ENCODE measurements at regions not wholly inside any gene's neighbourhood (a gene's known extent, or its start where the extent isn't known, plus 50 kb on each side); places are given as distances from the start of the nearest gene placed in this dataset.

GRCh38 chr9:85890962-85891361 is 50.0 kb upstream of the NAA35 start:
- Histone ChIP-seq H3K9me3 (peaks cover 0 to 18% (median 0%) of the 10 kb centered on the region in 8 donors), H3K27me3 (replicated peaks in 1 of 7) (no peaks in the 10 kb centered on the region), H3K27ac (no peak overlapping the region), H3K36me3 (no peaks in the 10 kb centered on the region), H3K4me1 (no peaks in the 10 kb centered on the region), H3K4me3 (no peak overlapping the region)
- 70 to 89% (median 79%) methylated on average over 1 of the region's 1 CpG for WGBS, 5 donors
- DNase-seq = no peak
- intact Hi-C loops (cut with DNase I; ENCODE audit: low total_unique reads) = no loop called here
- TF ChIP-seq, protein P1, sequence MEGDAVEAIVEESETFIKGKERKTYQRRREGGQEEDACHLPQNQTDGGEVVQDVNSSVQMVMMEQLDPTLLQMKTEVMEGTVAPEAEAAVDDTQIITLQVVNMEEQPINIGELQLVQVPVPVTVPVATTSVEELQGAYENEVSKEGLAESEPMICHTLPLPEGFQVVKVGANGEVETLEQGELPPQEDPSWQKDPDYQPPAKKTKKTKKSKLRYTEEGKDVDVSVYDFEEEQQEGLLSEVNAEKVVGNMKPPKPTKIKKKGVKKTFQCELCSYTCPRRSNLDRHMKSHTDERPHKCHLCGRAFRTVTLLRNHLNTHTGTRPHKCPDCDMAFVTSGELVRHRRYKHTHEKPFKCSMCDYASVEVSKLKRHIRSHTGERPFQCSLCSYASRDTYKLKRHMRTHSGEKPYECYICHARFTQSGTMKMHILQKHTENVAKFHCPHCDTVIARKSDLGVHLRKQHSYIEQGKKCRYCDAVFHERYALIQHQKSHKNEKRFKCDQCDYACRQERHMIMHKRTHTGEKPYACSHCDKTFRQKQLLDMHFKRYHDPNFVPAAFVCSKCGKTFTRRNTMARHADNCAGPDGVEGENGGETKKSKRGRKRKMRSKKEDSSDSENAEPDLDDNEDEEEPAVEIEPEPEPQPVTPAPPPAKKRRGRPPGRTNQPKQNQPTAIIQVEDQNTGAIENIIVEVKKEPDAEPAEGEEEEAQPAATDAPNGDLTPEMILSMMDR (IDR thresholded peaks at IDR 0.05 in 8 of 11, conservative IDR thresholded peaks at IDR 0.05 in 3 of 11) = no peak
- no peak for TF ChIP-seq POLR2A (IDR thresholded peaks at IDR 0.05)
- TF ChIP-seq POLR2AphosphoS5 (IDR thresholded peaks at IDR 0.05) = no peak
